IgD-negative memory B cell (primary cell): ENCODE measurements at regions not wholly inside any gene's neighbourhood (a gene's known extent, or its start where the extent isn't known, plus 50 kb on each side); places are given as distances from the start of the nearest gene placed in this dataset.

Experiments used
- H3K27ac Mint-ChIP-seq, 3 donors: one replicate each; pipeline ENCODE4 v1.8.0; 2020 to 2022; ENCODE audit warnings: mild to moderate bottlenecking in 3 of 3, mixed read lengths in 3 of 3, moderate library complexity in 1 of 3
- H3K27me3 Mint-ChIP-seq: one replicate; pipeline ENCODE4 v1.8.0; 2021; ENCODE audit warnings: mixed read lengths
- H3K36me3 Mint-ChIP-seq: one replicate; pipeline ENCODE4 v1.8.0; 2020; ENCODE audit warnings: mild to moderate bottlenecking, mixed read lengths
- H3K4me1 Mint-ChIP-seq, 3 donors: one replicate each; pipeline ENCODE4 v1.8.0; 2020 to 2022; ENCODE audit warnings: mixed read lengths in 3 of 3, mild to moderate bottlenecking in 1 of 3
- H3K4me3 Mint-ChIP-seq, 4 donors: one replicate each; pipeline ENCODE4 v1.8.0; 2020 to 2022; ENCODE audit warnings: mild to moderate bottlenecking in 4 of 4, mixed read lengths in 4 of 4, moderate library complexity in 3 of 4
- H3K9me3 Mint-ChIP-seq, 3 donors: one replicate each; pipeline ENCODE4 v1.8.0; 2020 to 2021; ENCODE audit warnings: mixed read lengths in 3 of 3, mild to moderate bottlenecking in 1 of 3

GRCh38 chr1:171434717-171435346 is 50.5 kb upstream of the PRRC2C start:
- Mint-ChIP-seq H3K9me3 (peaks cover 0 to 2% (median 0%) of the 10 kb centered on the region in 3 donors), H3K36me3 (no peaks in the 10 kb centered on the region), H3K4me1 (peaks cover 0 to 3% (median 1%) of the 10 kb centered on the region in 3 donors), H3K27ac (peak overlapping the region in 2 of 3 donors; percentile 10 to 11), H3K27me3 (peaks cover 15% of the 10 kb centered on the region), H3K4me3 (no peak overlapping the region)
